Superior temporal gyrus (tissue), 1 donor: ENCODE measurements at regions not wholly inside any gene's neighbourhood (a gene's known extent, or its start where the extent isn't known, plus 50 kb on each side); places are given as distances from the start of the nearest gene placed in this dataset.
"Not testable (repeated sequence)": the region's sequence is repeated elsewhere in the genome, so short reads cannot be mapped to it uniquely, and the experiment has no call there.

Experiments
- DNase-seq: peaks from one replicate; pipeline ENCODE4 v3.0.0-alpha.2; 2016; ENCODE audit errors: extremely low spot score

DNA sequence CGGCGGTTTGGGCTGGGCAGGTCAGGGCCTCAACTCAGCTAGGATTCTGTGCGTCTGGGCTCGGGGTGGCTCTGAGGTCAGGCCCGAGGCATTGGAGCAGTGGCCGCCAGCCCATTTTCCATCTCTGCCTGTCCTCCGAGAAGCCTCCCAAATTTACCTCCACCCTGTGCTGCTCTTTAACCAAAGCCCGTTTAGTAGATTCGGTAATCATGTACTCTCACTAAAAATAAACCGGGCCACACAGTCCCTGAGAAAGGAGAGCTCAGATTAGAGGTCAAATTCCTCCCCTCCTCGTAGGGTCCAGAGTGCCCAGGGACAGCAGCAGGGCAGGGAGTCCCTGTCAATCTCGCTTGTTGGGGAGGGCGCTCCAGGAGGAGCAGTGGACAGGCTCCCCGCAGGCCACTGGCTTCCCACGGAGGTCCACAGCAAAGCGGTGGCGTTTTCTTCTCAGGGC is 88.7 kb upstream of the CHST15 start:
- no peak for DNase-seq

DNA sequence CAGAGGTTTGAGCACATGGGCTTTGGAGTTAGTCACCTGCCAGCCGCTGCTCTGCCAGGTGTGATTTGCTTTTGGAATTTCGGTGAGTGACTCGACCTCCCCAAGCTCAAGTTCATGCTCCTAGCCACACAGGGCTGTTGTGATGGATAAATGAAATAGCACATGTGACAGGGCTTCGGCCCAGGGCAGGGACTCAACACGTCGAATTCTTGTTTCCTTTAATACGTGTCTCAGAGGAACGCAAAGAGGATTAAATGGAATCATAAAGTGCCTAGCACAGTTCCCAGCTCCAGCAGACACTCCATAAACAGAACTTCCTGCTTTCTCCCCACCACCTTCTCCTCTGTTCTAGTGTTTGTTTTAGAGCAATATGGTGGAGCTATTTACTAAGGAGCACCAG is 88.3 kb upstream of the CHST15 start:
- DNase-seq: no peak

DNA sequence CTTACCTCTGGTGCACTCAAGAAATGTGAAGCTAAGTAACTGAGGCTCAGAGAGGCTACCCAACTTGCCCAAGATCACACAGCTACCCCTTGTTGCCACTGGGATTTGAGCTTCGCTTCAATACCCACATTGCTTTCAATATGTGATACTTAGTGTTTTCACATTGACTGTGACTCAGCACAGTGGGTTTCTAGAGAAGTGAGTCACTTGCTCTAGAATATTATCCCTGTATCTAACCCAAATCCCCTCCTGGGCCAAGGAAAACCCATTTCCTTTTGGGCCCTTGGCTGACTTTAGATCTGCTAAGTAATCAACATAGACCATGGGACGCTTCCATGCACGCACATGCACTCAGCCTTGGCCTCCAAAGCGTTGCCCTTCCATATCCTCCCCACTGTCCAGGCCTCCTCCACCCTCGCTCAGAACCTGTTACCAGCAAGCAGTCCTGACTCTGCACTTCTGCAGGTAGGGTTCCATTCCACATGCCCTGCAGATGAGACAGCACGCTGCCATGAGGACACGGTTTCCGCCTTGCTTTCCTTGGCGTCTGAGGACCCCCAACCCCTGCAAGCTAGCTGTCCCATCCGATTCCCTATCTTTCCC is 87.7 kb upstream of the CHST15 start:
- DNase-seq: no peak

DNA sequence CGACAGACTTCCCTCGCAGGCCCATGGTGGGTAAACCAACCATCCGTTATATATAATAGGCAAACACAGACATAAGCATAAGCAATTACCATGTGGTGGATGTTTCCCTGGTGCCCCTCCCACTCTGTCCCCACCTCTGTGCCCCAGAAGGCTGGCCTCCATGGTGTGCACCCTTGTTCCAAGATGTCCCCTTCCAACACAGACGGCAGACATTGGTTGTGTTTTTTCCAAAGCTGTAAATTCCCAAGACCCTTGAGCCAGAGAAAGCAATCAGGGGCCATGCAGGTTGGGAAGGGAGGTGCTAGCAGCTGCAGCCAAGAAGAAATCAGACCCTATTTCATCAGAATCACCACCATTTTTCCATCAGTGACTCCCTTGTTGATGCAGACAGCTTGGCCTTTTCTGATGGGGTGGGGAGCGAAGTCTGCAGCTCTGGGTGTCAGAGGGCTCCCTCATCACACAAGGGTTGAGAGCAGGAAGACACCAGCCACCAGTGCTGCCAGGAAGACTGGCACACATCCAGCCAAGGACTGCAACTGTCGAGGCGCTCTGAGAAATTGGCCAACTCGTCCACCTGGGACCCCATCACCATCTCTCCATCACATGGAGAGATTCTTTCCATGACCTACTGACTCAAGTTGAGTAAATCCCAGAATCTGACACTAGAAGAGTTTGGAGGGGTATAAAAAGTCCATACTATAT is 86.8 kb upstream of the CHST15 start:
- no peak for DNase-seq

DNA sequence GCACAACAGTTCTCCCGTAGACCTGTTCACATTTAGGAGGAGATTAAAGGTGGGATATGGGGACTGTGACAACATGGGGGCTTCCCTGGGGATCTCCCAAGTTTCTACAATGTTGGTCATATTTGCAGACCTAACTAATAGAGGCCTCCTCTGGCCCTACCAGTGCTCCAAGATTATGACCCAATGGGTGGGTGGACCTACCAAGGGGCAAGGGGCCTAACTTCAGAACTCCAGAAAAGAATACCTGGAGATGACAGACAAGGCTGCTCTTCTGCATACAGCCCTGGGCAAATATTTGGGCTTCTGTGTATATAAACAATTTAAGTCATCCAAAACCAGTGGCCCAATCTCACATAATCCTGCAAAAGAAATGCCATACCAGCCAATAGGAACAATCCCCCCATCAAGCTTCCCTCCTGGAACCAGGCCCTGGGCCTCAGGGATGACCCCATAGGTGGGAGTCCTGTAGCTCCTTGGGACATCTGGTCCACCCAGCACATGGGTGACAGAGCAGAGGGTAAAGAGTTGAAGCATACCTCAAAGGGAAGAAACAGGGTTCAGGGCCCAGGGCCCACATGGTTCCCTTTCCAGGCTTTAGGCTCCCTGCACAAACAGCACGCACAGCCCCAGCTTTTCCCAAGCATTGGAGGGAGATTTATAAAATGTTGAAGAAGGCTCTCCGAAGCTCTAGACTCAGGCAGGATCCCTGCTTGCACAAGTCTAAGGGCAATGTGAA is 86.1 kb upstream of the CHST15 start:
- no peak for DNase-seq

DNA sequence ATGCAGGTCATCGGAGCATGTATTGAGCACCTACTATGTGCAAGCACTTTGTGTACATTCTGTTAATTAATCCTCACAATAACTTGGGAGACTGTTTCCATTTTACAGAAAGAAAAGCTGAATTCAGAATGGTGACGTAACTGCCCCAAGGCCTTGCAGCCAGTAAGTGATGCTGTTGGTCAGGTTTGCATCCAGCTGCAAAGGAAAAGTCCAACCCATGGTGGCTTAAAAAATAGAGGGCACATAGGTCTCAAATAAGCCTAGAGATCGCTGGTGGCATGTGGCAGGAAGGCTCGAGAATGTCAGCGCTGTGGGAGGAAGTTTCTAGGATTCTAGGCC is 83.8 kb upstream of the CHST15 start:
- DNase-seq: no peak

DNA sequence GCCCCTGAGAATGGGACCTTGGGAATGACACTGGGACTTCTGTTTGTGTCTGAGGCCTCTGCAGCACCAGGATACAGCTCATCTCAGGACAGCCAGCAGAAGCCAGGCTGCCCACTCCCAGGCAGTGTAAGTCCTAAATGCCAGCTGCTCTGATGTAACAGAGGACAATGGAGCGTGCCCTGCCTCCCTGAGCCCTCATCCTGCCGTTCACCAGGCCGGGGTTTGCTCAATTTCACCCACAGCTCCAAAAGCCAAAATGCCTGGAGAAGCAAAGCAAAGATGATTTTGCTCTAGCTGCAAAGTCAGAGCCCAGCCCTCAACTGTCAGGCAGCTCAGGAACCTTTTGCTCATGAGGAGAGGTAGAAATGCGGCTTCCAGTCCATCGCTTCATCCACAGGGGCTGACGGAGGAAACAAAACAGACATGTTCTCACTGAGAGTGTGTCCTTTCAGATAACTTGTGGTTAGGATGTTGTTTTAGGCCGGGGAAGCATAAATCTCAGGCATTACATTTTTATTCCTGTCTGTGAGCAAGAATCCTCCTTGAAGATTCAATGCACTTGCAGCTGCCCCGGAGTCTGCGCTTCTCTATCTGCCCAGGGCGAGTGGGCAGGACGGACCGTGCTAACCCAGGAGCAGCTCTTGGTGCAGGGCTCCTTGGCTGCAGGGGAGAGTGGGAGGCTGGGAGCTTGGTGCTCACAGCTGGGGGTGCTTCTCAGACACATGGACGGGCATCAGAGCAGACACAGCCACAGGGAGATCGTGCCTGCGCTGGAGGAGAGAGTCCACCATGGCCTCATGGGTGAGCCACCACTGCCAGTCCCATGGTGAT is 83.2 kb upstream of the CHST15 start:
- DNase-seq: no peak

DNA sequence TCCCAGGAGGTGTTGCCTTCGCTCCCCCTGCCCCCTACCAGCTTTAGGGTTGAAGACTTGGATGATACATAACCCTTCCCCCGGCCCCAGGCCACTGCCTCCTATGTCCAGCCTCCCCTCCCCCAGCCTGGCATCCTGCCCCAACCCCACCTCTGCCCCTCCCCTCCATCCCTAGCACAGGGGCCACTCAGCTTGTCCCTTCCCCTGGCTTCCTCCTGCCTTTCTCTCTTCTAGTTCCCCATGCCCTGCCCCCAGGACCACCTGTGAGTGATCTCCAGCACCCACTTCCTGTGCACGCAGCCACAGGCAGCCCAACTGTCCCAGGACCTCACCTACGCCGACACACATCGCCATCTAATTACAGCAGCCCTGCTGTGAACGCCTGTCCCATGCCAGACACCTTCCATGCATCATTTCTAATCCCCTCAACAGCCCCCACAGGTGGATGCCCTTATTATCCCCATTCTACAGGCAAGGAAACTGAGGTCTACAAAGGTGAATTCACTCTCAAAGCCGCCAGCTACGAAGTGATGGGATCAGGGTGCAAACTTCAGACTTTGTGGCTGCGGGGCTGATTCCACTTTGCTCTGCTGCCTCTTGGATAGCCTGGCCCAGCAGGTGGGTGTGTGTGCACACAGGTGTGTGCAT is 82.4 kb upstream of the CHST15 start:
- DNase-seq: no peak

DNA sequence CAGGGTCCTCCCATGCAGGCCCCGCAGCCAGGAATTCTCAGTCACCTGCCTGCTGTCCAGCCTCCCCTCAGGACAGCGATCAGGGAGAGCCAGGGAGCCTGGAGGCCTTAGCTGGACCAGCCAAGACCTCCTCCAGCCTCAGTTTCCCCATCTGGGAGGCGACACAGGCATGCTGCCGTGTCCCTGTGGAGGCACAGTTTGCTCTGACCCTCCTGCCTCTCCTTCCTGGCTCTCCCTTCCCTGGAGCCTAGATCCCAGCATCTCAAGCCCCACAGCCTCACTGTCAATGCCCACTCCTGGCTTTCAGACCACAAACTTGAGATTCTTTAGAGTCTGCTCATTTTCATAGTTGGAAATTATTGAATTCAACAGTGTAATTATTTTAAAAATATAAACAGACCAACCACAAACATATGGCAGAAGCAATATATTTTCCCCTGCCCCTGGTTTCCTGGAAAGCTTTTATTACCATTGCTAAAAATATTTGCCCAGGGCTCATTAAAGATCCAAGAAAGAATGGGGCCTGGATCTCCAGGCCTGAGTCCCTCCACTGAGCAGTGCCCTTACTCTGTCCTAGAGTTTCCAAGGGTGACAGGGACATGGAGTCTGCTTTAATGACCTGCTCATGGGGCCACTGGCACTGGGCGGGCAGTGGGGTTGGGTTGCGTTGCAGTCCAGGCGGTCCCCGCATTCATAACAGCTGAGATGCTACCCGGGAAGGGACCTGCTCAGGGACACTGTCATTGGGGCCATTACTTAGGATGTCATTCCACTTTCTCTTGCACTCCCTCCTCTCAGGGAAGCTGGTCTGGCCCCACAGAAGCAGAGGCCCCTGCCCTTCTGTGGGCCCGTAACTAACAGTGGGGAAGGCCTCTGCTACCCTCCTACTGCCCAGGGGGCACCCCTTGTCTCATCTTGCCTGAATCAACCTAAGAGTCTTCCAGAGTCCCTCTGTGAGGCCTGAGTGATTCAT is 81.6 kb upstream of the CHST15 start:
- DNase-seq: no peak

DNA sequence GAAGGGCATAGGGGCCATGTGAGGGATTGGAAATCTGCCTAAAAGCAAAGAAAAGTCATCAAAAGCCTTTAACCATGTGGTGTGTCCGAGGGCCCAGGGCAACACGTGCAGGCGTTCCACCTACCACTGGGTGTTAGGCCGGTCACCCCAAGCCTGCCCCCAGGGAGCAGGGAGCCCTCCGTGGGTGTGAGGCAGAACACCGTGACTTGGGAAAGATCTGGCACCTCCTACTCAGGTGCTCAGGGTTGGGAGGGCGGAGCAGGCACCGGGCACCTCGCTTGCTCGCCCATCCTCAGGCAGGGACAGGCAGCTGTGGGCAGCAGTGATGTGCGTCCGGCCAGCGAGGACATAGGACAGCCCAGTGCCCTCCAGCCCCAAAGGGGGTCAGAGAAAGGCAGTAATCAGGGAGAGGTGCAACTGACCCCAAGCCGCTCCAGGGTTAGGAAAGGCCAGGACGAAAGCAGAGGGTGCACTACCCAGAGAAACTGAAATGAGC is 80.7 kb upstream of the CHST15 start:
- DNase-seq: no peak

DNA sequence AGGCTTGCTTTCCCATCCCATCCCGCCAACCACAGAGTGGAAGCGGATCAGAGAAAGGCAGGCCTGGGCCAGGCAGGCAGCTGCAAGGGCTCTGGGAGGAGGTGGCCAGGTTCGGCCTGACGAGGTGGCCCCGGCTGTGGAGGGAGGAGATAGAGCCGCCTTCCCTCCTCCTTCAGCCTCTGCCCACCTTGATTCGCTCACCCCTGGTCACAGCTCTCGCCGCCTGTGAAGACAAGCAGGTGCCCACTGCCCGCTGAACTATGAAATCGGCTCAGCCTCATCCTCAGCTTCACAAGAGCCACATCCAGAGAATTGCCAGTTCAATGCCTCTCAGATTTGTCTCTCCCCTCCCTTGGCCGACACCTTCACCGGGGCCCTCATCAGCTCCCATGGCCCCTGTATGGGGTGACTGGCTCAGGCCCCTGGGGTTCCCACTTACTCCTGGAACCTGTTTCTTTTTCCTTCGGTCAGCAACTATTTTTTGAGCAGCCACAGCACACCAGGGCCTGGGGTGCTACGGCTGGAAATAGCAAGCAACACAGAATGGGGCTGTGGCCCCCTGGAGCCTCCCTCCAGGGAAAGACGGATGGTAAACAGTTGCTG is 80.0 kb upstream of the CHST15 start:
- no peak for DNase-seq

DNA sequence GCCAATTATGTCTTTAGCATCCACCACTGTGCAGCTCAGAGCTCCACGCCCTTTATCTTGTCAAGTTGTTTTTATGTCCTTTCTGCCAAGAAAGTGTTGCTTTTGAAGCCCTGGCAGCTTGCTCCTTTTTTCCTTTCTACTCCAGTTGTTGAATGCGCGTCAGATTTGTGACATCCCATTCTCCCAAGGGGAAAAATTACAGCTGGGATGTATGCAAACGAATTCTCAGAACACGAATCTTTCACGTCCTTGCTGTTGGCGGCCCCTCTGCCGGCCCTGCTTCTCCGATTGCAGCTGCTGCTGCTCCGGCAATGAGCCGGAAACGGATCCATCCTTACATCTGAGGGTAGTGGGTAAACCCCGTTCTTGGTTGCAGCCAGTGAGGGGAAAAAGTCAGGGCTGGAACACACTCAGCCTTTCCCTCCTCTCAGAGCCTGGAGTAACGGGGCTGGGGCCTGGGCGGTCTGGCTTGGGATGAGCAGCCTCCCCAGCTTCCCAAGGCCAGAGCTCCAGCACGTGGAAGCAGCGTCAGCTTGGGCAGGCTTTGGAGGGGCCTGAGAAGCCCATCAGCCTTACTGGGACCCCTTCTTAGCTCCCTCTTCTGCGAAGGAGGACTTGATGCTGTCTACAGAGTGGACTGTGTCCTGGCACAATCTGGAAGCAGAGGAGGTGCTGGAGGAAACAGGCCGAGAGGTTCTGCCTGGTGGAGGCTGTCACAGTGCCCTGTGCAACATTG is 79.0 kb upstream of the CHST15 start:
- DNase-seq: no peak

DNA sequence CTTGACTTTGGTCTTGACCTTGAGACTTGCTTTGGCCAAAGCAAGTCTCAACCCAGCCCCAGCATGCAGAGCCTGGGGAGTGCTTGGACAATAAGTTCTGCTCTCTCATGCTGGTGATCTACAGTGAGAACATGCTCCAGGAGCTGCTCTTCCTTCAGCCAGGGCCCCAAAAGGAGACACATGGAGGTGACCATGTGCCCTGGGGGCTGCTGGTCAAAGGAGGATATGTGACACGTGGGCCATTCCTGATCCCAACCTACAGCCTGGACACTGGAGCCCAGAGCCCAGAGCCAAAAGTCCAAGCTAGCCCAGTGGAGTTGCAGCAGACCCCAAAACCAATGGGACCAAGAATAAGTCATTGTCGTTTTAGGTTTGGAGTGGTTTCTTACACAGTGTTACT is 78.2 kb upstream of the CHST15 start:
- no peak for DNase-seq

DNA sequence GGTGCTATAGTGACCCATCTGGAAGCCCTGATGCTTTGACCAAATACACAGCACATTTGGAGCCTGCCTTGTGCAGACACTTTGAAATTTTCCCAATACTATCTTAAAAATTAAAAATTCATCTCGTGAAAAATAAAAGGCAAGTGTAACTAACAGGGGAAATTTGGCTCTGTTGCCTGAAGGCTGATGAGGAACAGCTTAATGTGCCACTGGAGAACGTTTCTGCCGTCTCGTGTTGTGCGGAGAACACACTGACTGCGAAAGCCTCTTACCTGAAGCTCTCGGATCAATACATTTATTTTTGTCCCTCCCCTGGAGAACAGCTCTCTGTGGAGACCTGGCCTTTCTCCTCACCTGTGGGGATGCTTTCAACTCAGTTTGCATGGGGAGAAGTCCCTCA is 77.2 kb upstream of the CHST15 start:
- DNase-seq: no peak

DNA sequence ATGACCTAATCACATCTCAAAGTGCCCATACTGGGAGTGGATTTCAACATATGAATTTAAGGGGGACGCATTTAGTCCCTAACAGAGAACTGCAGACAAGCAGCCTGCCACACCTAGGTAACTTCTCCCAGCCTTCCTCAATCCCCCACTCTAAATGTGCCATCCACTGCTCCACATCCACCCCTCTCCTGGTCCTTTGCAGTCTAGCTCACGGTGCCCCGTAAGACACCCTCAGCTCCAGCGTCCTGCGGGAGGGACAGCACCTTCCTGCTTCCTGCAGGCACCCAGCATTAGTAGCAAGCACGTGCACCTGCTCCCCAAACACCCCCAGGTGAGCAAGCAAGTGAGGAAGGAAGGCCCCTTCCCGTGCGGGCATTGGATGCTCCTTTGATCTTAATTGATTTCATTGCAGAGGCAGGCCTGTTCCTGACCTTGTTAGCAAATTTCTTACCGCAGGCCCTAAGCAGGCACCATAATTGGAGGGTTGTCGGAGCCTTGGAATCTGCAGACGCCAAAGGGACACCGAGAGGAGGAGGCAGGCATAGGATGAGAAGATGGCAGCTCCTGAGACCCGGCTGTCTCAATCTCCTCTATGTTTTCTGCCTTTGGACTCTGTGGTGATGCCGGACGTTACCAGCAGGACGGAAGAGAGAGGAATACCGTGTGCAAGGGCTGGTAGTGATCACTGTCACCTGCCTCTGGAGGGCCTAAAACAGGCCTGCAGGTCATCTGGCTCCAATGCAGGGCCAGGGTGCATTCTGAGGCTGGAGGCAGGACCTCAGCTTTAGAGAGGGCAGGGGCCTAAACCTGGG is 75.8 kb upstream of the CHST15 start:
- DNase-seq: no peak

DNA sequence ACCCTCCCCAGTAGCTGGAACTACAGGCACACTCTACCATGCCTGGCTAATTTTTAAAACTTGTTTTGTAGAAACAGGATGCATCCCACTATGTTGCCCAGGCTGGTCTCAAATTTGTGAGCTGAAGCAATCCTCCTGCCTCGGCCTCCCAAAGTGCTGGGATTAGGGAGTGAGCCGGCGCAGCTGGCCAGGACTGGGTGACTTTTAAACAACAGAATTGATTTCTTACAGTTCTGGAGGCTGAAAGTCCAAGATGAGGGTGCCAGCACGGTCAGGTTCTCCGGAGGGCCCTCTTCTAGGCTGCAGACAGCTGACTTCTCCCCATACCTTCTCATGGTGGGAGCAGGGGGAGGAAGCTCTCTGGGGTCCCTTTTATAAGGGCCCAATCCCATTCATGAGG is 75.2 kb upstream of the CHST15 start:
- DNase-seq: no peak

DNA sequence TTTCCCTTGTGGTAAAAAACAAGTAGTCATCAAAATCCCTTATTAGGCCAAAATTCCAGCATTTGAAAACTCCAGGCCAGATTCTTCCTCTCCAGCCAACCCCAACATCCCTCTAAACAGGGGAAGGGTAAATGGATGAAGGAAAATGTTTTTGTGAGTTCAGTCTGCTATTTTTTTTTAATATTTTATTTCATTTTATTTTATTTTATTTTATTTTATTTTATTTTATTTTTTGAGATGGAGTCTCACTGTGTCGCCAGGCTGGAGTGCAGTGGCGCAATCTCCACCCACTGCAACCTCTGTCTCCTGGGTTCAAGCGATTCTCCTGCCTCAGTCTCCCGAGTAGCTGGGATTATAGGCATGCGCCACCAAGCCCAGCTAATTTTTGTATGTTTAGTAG is 74.5 kb upstream of the CHST15 start:
- not testable (repeated sequence) for DNase-seq

DNA sequence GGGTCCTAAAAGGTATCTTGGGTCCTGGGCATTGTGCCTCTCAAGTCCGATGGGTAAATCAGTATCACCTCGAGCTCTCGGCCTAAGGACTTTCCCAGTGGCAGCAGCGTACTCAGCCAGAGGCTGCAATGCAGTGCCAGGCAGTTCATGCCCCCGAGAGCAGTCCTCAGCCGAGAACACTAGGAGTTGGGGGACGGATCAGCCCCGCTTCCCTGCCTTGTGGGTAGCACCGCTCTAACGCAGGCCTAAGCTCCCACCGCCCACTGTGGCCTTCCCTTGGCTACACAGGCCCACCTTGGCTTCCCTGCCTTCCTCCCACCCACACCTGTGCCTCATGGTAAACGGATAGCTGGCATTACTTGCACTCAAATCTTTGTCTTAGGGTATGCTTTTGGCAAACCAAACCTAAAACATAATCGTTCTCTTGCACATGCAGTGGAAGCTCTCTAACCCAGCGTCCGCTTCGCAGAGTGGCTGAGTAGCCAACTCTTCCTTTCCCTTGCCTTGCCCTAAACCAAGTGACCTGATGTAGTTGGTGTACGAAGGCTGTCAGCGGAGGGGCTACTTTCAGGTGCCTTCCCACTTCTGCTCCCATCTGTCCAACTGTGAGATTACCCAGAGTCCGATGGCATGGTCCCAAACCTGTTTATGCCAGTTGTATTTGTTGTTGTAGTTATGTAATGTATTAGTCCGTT is 73.2 kb upstream of the CHST15 start:
- DNase-seq: no peak
